ENCODE measurements at regions not wholly inside any gene's neighbourhood (a gene's known extent, or its start where the extent isn't known, plus 50 kb on each side); places are given as distances from the start of the nearest gene placed in this dataset.

DNA sequence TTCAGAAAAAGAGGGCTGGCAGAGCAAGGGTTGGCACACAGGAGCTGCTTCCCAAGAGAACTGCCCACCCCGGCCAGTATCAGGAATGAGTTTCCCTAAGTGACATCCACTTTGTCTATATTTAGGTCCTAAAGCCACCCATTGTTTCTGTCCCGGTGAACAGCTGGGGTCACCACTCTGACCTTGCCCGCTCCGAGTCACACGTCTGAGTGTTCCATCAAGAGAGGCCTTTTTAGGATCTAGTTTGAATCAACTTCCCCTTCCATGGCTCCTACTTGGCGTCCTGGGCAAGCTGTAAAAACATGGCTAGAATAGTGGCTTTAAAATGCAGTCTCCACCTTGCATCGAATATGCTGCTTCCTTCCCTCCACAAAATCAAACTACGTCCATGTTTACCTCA is 109.6 kb upstream of the ARHGEF3 start:
- TF ChIP-seq, protein P1, sequence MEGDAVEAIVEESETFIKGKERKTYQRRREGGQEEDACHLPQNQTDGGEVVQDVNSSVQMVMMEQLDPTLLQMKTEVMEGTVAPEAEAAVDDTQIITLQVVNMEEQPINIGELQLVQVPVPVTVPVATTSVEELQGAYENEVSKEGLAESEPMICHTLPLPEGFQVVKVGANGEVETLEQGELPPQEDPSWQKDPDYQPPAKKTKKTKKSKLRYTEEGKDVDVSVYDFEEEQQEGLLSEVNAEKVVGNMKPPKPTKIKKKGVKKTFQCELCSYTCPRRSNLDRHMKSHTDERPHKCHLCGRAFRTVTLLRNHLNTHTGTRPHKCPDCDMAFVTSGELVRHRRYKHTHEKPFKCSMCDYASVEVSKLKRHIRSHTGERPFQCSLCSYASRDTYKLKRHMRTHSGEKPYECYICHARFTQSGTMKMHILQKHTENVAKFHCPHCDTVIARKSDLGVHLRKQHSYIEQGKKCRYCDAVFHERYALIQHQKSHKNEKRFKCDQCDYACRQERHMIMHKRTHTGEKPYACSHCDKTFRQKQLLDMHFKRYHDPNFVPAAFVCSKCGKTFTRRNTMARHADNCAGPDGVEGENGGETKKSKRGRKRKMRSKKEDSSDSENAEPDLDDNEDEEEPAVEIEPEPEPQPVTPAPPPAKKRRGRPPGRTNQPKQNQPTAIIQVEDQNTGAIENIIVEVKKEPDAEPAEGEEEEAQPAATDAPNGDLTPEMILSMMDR (IDR thresholded peaks at IDR 0.05): no peak
- TF ChIP-seq POLR2A (IDR thresholded peaks at IDR 0.05) (no peak), POLR2AphosphoS5 (IDR thresholded peaks at IDR 0.05) (no peak)

Measured in prostate gland (tissue), 2 donors.